Kidney epithelial cell (primary cell): ENCODE measurements at regions not wholly inside any gene's neighbourhood (a gene's known extent, or its start where the extent isn't known, plus 50 kb on each side); places are given as distances from the start of the nearest gene placed in this dataset.

Source experiments
- DNase-seq: peaks from one replicate; pipeline ENCODE4 v3.0.0-alpha.2; 2010; ENCODE audit warnings: low read depth
- H3K27me3 ChIP-seq: 2 replicates; pipeline ENCODE4 v1.6.0; 2011; ENCODE audit warnings: low read length; ENCODE audit not compliant: control insufficient read depth, insufficient read depth
- H3K36me3 ChIP-seq: 2 replicates; pipeline ENCODE4 v1.5.1; 2011; ENCODE audit warnings: low read length; ENCODE audit not compliant: control insufficient read depth, insufficient read depth
- H3K4me3 ChIP-seq: 2 replicates; pipeline ENCODE4 v1.5.1; 2011; ENCODE audit warnings: low read depth, mild to moderate bottlenecking, control low read depth, low read length
- TF ChIP-seq, protein P1 (sequence below): IDR thresholded peaks from 2 replicates; pipeline ENCODE4 v1.5.1; 2011; ENCODE audit warnings: mild to moderate bottlenecking, moderate library complexity, low read length, control low read depth, inconsistent platforms; ENCODE audit not compliant: insufficient read depth, poor library complexity, severe bottlenecking

DNA sequence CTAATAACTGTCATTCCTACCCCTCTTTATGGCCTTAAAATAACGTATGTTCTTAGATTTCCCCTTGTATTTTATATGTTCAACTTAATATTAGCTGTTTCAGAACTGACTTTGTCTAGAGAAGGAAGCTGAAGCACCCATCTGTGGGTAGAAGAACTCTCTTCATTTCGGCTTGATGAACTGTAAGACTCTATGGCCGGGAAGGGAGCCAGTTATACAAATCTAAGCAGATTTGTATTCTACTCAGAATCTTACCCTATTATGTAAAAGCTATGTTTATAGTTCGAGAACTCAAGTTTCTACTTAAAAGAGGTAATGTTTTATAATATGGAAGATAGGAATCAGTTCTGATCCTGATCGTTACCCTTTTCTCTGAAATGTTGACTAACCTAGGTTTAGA lies 390.9 kb upstream of the PRICKLE1 start:
- DNase-seq = no peak
- Histone ChIP-seq H3K36me3 (no peaks in the 10 kb centered on the region), H3K27me3 (no peaks in the 10 kb centered on the region), H3K4me3 (no peak overlapping the region)
- TF ChIP-seq, protein P1, sequence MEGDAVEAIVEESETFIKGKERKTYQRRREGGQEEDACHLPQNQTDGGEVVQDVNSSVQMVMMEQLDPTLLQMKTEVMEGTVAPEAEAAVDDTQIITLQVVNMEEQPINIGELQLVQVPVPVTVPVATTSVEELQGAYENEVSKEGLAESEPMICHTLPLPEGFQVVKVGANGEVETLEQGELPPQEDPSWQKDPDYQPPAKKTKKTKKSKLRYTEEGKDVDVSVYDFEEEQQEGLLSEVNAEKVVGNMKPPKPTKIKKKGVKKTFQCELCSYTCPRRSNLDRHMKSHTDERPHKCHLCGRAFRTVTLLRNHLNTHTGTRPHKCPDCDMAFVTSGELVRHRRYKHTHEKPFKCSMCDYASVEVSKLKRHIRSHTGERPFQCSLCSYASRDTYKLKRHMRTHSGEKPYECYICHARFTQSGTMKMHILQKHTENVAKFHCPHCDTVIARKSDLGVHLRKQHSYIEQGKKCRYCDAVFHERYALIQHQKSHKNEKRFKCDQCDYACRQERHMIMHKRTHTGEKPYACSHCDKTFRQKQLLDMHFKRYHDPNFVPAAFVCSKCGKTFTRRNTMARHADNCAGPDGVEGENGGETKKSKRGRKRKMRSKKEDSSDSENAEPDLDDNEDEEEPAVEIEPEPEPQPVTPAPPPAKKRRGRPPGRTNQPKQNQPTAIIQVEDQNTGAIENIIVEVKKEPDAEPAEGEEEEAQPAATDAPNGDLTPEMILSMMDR = no peak

DNA sequence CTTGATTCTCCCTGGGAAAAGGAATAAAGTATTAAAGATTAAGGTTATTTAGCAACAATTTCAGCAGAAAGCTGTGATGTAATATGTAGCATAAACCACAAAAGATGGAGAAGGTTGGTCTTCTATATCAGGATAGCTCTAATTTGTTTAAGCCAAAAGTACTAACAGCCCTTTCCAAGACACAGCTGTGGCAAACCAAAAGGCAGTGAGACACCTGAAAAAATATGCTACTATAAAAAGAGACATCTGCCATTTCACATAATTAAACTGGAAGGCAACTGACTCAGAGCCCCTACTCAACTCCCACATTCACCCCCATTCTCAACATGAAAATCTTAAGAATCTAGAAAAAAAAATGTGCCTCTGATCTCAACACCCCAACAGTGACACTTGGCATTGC lies 390.2 kb upstream of the PRICKLE1 start:
- DNase-seq = no peak
- TF ChIP-seq, protein P1 = no peak
- Histone ChIP-seq H3K27me3 (no peaks in the 10 kb centered on the region), H3K36me3 (no peaks in the 10 kb centered on the region), H3K4me3 (no peak overlapping the region)

DNA sequence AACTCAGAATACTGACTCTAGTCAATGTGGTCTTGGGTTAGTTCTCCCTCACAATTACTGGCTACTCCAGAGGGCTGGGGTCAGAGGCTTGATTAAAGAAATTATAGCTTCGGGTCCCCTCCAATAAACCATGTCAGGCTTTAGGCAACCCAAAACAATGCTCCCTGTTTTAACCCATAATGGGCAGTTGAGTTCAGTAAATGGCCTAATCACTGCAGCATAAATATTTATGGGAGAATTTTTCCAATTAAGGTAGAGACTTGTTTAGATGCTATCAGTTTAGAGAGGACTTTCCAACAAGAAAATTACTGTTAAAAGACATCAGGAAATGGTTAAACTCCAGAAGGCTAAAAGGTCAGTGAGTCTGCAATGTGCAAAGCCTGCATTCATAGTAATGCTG lies 389.2 kb upstream of the PRICKLE1 start:
- H3K27me3 ChIP-seq = no peaks in the 10 kb centered on the region
- H3K36me3 ChIP-seq = no peaks in the 10 kb centered on the region
- no peak overlapping the region for H3K4me3 ChIP-seq
- TF ChIP-seq, protein P1 = no peak
- DNase-seq = no peak

DNA sequence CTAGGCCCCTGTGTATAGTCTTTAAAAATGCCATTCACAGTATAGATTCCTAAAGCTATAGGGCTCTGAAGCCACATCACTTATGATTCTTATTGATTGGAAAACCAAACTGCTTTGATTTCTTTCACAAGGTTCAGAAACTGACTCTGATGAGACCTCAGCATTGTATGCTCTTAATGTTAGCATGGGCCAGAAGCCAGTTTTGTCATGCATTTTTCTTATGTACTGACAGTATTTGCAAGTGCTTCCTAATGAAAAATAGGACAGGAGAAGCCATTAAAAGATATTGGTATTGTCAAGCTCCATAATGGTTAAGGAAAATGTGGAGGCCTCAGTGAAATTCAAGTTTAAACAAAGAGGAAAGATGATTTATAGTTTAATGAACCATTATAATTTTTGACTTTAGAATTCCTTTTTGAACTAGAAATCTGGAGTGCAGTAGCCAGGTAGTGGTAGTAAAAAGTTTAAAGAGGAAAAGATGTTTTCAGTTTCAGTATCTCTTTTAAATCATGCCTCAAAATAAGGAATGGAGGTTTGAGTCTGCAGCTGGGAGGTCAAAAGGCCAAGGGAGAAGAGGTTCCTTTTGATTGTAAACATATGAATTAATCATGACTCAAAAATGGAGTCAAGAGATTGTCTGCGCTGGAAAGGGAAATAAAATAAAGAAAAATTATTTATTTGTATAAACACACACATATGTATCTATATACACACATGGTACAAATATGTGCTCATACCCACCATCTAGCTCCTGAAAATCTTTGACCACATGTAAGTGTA lies 388.1 kb upstream of the PRICKLE1 start:
- DNase-seq = no peak
- TF ChIP-seq, protein P1 = no peak
- H3K27me3 ChIP-seq = no peaks in the 10 kb centered on the region
- H3K4me3 ChIP-seq = no peak overlapping the region
- no peaks in the 10 kb centered on the region for H3K36me3 ChIP-seq

DNA sequence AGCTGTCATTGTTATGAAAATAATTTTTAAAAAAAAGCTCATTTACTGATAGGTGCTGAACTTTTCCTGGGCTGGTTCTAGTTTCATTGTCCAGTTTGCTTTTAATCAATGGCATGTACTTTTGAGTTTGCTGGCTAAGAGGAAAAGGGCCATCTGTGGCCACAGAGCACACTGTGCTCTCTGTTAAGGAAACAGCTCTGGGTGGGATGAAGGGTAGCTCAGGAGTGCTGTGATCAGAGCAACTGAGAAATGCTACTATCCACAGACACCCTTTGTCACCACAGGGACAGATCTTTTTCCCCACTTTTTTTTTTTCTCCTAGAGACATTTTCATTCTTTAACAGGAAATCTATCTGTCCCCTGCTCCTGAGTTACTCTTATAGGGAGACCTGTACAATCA lies 387.1 kb upstream of the PRICKLE1 start:
- Histone ChIP-seq H3K36me3 (no peaks in the 10 kb centered on the region), H3K4me3 (no peak overlapping the region), H3K27me3 (no peaks in the 10 kb centered on the region)
- TF ChIP-seq, protein P1 = no peak
- DNase-seq = no peak

DNA sequence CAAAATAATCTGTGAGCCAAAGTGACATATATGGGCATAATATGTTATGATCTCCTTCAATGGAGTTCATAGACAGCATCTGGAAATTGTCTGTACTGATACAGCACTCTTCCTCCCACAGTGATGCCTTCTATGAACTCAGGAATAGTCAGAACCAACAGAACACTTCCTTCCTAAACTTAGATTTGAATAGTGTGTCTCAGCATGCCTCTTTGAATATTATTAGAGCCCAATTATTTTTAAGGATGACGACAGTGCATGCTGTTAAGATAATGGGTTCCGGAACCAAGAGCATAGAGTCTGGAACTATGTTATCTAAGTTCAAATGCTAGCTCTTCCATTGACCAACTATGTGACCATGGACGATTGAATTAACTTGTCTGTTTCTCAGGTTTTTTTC lies 386.6 kb upstream of the PRICKLE1 start:
- no peak overlapping the region for H3K4me3 ChIP-seq
- no peak for DNase-seq
- H3K36me3 ChIP-seq = no peaks in the 10 kb centered on the region
- TF ChIP-seq, protein P1 = no peak
- no peaks in the 10 kb centered on the region for H3K27me3 ChIP-seq
